Heart left ventricle (tissue), 16 donors: ENCODE measurements at regions not wholly inside any gene's neighbourhood (a gene's known extent, or its start where the extent isn't known, plus 50 kb on each side); places are given as distances from the start of the nearest gene placed in this dataset.
A peak's percentile ranks its signal among the peaks of the same experiment; 100 is the strongest.

ENCODE experiments used
- ATAC-seq, 4 donors: fragments of 200-7000 bp; cut with Tn5 transposase; one replicate each; pipeline ENCODE4 v1.9.1; 2020 to 2022; ENCODE audit warnings: moderate library complexity in 4 of 4, mild to moderate bottlenecking in 3 of 4, moderate number of reproducible peaks in 1 of 4
- DNase-seq, 5 donors: peaks; one replicate each; pipeline ENCODE4 v3.0.0-alpha.2; 2020
- H3K27ac ChIP-seq, 12 donors: fragments of 200-600 bp; sonication (generic) in 4 of 12; one replicate each; pipeline versions ENCODE4 v1.5.0 to v1.8.0; 2016 to 2022; ENCODE audit warnings: mild to moderate bottlenecking in 2 of 12
- H3K27me3 ChIP-seq, 9 donors: fragments of 200-600 bp; sonication (generic) in 2 of 9; one replicate each; pipeline versions ENCODE4 v1.5.1 to v1.8.0; 2016 to 2022; ENCODE audit warnings: mild to moderate bottlenecking in 3 of 9
- H3K36me3 ChIP-seq, 9 donors: fragments of 200-600 bp; sonication (generic) in 2 of 9; one replicate each; pipeline versions ENCODE4 v1.5.0 to v1.8.0; 2018 to 2022; ENCODE audit warnings: mild to moderate bottlenecking in 2 of 9
- H3K4me1 ChIP-seq, 12 donors: fragments of 200-600 bp; sonication (generic) in 4 of 12; one replicate each; pipeline versions ENCODE4 v1.5.0 to v1.8.0; 2016 to 2022; ENCODE audit warnings: mild to moderate bottlenecking in 3 of 12
- H3K4me3 ChIP-seq, 12 donors: fragments of 200-600 bp; sonication (generic) in 4 of 12; one replicate each; pipeline versions ENCODE4 v1.5.0 to v1.8.0; 2017 to 2022; ENCODE audit warnings: mild to moderate bottlenecking in 9 of 12, moderate library complexity in 4 of 12
- H3K9me3 ChIP-seq, 12 donors: fragments of 200-600 bp; sonication (generic) in 4 of 12; one replicate each; pipeline versions ENCODE4 v1.5.0 to v1.8.0; 2016 to 2022; ENCODE audit warnings: mild to moderate bottlenecking in 1 of 12
- POLR2A ChIP-seq, 2 donors: fragments of 450-650 bp; IDR thresholded peaks; one replicate each; pipeline ENCODE4 v1.6.1; 2017; ENCODE audit warnings: antibody characterized with exemption in 2 of 2, mild to moderate bottlenecking in 2 of 2, moderate library complexity in 2 of 2
- WGBS, 4 donors: extraction: QIAGEN DNeasy Blood & Tissue Kit in 2 of 4; methylation state at CpG; one replicate each; pipeline versions ENCODE4 v1.1.5 to v1.1.7; 2013 to 2018; 5-methylcytosine and 5-hydroxymethylcytosine counted together
- intact Hi-C, 10 donors: fragments of 100-400 bp; cut with DNase I; formaldehyde crosslinking; loops; one replicate each; pipeline versions ENCODE4 v1.11.1 to v1.14.2; 2022
- TF ChIP-seq, protein P1 (sequence below), 12 donors: fragments of 200-600 bp; sonication (generic) in 4 of 12; IDR thresholded peaks; one replicate each; pipeline versions ENCODE4 v1.5.0 to v1.8.0; 2018 to 2022; ENCODE audit warnings: antibody characterized with exemption in 12 of 12, mild to moderate bottlenecking in 5 of 12
- donor health status: ischemic (EF 13 %, LVEDD 7.1; RV severe dilation, severe dysfunction).
- donor health status: healthy with polysubstance abuse.
- donor health status: DM: no; HTN: yes; CAD: no.
- donor health status: DM: no; HTN: no; CAD: no.
- donor health status: ischemic (EF 25% LVEDD 6.9; RV normal size, moderate dysfunction).
- donor health status: ischemic (EF 25% LVEDD 5.7; RV mildly dilated, moderate dysfunction).
- donor health status: healthy.
- donor health status: DM: yes; HTN: yes; CAD: no.
- donor health status: ischemic (EF 35%, LVEDD 5.7; RV mildly dilated, moderate dysfunction).
- donor health status: nonischemic (EF 11% LVEDD 7.7; RV severe dilation, severe dysfunction).
- donor health status: DM: yes; HTN: yes; CAD: no.
- donor health status: PGD.
- donor health status: ischemic (EF 29% LVEDD 5.4; RV normal size, mild dysfunction).
- donor health status: nonischemic (EF 23%, LVEDD 6.1; RV moderate dilation, normal function).

DNA sequence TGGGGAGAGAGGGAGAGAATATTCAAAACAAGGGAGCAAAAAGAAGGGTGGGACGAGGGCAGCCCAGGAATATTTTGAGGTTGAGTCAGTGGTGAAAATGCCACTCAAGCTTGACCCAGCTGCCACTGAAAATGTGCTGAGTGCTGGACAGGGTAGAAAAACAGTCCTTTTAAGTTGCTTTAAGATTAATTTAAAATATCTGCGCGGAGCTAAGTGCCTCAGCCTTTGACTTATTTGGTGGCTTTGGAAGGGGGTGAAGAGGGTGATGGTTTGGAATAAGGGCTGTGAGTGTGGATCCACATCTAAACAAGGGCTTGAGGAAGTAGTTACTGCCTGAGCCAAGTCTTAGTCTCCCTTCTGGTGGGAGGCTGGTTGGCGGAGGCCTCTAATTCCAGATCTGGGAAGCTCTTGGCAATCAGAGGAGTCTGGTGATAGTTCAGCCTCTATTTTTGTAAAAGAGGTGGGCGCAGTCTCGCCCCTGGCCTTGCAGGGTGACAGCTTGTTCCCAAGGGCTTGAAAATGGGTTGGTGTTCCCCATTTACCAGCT, 280.8 kb upstream of the ROPN1 start:
- H3K36me3 ChIP-seq = peaks cover 0 to 7% (median 3%) of the 10 kb centered on the region in 9 donors
- DNase-seq (peak in 1 of 5 donors; percentile 33), ATAC-seq (peak in 1 of 4 donors; percentile 11)
- H3K27me3 ChIP-seq = no peaks in the 10 kb centered on the region
- intact Hi-C loops = loop anchor here in 2 of 10 donors (2.0 to 10.0 kb wide), 2 partner anchors 106 to 238 kb away; partner anchors contain the start of gene KALRN (in 1 of the 2)
- no peaks in the 10 kb centered on the region for H3K9me3 ChIP-seq
- peaks cover 23 to 76% (median 44%) of the 10 kb centered on the region in 12 donors for H3K4me1 ChIP-seq
- WGBS, 4 donors = 60 to 76% (median 64%) methylated on average over 6 of the region's 6 CpGs
- TF ChIP-seq, protein P1, sequence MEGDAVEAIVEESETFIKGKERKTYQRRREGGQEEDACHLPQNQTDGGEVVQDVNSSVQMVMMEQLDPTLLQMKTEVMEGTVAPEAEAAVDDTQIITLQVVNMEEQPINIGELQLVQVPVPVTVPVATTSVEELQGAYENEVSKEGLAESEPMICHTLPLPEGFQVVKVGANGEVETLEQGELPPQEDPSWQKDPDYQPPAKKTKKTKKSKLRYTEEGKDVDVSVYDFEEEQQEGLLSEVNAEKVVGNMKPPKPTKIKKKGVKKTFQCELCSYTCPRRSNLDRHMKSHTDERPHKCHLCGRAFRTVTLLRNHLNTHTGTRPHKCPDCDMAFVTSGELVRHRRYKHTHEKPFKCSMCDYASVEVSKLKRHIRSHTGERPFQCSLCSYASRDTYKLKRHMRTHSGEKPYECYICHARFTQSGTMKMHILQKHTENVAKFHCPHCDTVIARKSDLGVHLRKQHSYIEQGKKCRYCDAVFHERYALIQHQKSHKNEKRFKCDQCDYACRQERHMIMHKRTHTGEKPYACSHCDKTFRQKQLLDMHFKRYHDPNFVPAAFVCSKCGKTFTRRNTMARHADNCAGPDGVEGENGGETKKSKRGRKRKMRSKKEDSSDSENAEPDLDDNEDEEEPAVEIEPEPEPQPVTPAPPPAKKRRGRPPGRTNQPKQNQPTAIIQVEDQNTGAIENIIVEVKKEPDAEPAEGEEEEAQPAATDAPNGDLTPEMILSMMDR (IDR thresholded peaks at IDR 0.05) = no peak
- no peak for TF ChIP-seq POLR2A (IDR thresholded peaks at IDR 0.05)
- no peak overlapping the region for H3K4me3 ChIP-seq
- peak overlapping the region in 10 of 12 donors; percentile 18 to 88 (median 38) for H3K27ac ChIP-seq

DNA sequence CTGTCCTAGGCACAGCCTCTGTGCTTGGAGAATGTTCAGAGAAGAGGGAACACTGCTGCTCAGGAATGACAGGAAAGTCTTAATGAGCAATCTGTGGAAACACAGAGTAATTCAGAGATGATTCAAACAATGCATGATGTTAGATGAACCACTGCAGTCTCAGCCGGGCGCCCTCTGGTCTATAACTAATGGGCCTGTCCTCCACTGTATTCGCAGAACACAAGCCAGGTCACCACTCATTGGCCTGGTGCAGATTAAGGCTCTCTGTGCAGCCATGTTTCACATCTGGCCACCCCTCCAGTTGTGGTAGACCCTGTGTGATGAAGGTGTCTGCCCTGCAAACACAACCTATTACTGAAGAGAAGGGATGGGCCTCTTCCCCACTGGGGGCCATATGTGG, 281.7 kb upstream of the ROPN1 start:
- H3K27me3 ChIP-seq = no peaks in the 10 kb centered on the region
- H3K36me3 ChIP-seq = peaks cover 0 to 7% (median 3%) of the 10 kb centered on the region in 9 donors
- intact Hi-C loops = loop anchor here in 3 of 10 donors (2.0 to 10.0 kb wide), 3 partner anchors 25 to 239 kb away; partner anchors contain the start of gene KALRN (in 1 of the 3)
- H3K4me1 ChIP-seq = peaks cover 23 to 85% (median 49%) of the 10 kb centered on the region in 12 donors
- no peak overlapping the region for H3K4me3 ChIP-seq
- ATAC-seq (no peak), DNase-seq (no peak)
- H3K9me3 ChIP-seq = no peaks in the 10 kb centered on the region
- no peak for TF ChIP-seq POLR2A (IDR thresholded peaks at IDR 0.05)
- TF ChIP-seq, protein P1 (IDR thresholded peaks at IDR 0.05) = no peak
- H3K27ac ChIP-seq = peak overlapping the region in 7 of 12 donors; percentile 20 to 88 (median 64)
- WGBS, 4 donors = 79 to 97% (median 96%) methylated on average over 3 of the region's 3 CpGs

DNA sequence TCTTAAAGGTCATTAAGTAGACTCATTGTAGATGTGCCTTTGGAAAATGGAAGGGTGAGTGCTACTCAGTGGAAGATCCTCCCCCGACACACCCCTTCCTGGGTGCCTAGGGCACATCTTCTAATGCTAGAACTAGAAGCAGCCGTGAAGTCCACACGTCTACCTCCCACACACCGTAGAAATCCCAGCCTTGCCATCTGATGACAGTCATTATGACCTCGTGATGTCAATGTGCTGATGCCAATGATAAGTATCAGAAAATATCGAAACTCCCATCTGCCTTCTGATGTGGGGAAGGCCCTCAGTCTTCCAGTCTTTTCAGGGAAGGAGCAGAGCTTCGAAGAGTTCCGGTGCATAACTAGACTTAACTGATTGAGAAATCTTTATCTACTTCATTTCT, 282.1 kb upstream of the ROPN1 start:
- Histone ChIP-seq H3K9me3 (no peaks in the 10 kb centered on the region), H3K36me3 (peaks cover 0 to 3% (median under 1%) of the 10 kb centered on the region in 9 donors), H3K27ac (peak overlapping the region in 9 of 12 donors; percentile 14 to 92 (median 68)), H3K4me3 (no peak overlapping the region), H3K27me3 (no peaks in the 10 kb centered on the region), H3K4me1 (peaks cover 23 to 89% (median 51%) of the 10 kb centered on the region in 12 donors)
- DNase-seq (no peak), ATAC-seq (no peak)
- WGBS, 4 donors = 96 to 99% (median 97%) methylated on average over 8 of the region's 8 CpGs
- TF ChIP-seq, protein P1 (IDR thresholded peaks at IDR 0.05) = no peak
- no peak for TF ChIP-seq POLR2A (IDR thresholded peaks at IDR 0.05)
- intact Hi-C loops = loop anchor here in 2 of 10 donors (2.0 to 10.0 kb wide), 2 partner anchors 25 to 239 kb away; partner anchors contain the start of gene KALRN (in 1 of the 2)

DNA sequence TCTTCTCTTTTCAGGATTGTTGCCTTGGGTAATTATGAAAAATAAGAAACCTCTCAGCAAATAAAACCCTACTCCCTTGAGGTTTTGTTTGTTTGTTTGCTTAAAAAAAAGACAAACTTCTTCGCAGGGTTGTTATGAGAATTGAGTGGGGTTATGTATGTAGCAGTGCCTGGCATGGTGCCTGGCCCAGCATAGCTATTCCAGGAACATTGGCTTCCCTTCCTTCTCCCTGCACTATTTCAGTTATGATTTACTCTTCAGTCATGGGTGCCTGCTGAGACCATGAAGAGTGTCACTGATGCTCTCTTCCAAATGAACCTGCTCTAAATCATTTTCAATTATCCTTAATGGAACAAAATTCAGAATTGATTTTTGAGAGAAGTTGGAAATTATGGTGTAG, 283.5 kb upstream of the ROPN1 start:
- no peak for TF ChIP-seq POLR2A (IDR thresholded peaks at IDR 0.05)
- TF ChIP-seq, protein P1 (IDR thresholded peaks at IDR 0.05) = no peak
- DNase-seq (peak in 4 of 5 donors; percentile 45 to 76 (median 53)), ATAC-seq (peak; percentile 38 to 60 (median 54))
- peak overlapping the region; percentile 68 to 96 (median 86) for H3K27ac ChIP-seq
- 10 to 19% (median 12%) methylated on average over 1 of the region's 1 CpG for WGBS, 4 donors
- H3K27me3 ChIP-seq = no peaks in the 10 kb centered on the region
- intact Hi-C loops = loop anchor here in 4 of 10 donors (2.0 to 10.0 kb wide), 6 partner anchors 27 to 243 kb away; partner anchors contain the start of gene KALRN (in 2 of the 4)
- no peaks in the 10 kb centered on the region for H3K36me3 ChIP-seq
- H3K4me3 ChIP-seq = no peak overlapping the region
- peaks cover 23 to 89% (median 56%) of the 10 kb centered on the region in 12 donors for H3K4me1 ChIP-seq
- H3K9me3 ChIP-seq = no peaks in the 10 kb centered on the region
